ENCODE measurements at regions not wholly inside any gene's neighbourhood (a gene's known extent, or its start where the extent isn't known, plus 50 kb on each side); places are given as distances from the start of the nearest gene placed in this dataset.

DNA sequence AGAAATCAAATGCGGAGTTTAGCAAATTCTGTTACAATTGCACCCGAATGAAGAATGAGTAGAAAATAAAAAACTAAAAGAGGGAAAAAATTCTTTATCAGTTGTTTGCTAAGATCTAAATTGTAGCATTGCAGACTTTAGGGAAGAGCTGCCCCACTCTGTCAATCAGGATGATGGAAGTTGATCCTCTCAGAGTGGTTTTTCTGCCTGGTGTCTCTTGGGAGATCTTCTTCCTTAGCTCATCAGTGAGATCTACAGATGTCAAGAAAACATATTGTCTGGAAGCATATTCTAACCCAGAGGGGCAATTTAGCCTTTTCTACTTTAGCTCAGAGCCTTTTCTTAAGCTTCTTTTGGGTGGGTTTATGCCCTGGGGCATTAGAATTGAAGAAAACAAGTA lies 223.2 kb upstream of the PCDH17 start:
- Histone ChIP-seq H3K4me2 (ENCODE audit: low read depth, low read length, poor library complexity, severe bottlenecking) (no peak overlapping the region), H3F3A (ENCODE audit: insufficient read depth) (no peaks in the 10 kb centered on the region), H3K27me3 (ENCODE audit: low read length) (no peaks in the 10 kb centered on the region), H3K4me3 (ENCODE audit: insufficient read depth, low read length, poor library complexity, severe bottlenecking) (no peak overlapping the region), H3K9ac (ENCODE audit: low read length) (no peak overlapping the region), H3K36me3 (ENCODE audit: low read length) (no peaks in the 10 kb centered on the region), H2AFZ (ENCODE audit: low read depth, low read length, severe bottlenecking) (no peak overlapping the region), H4K20me1 (ENCODE audit: low read depth, low read length) (no peaks in the 10 kb centered on the region), H3K79me2 (ENCODE audit: insufficient read depth, low read length) (no peaks in the 10 kb centered on the region), H3K9me3 (ENCODE audit: insufficient read depth, low read length) (no peaks in the 10 kb centered on the region), H3K9me2 (replicated peaks; ENCODE audit: insufficient read depth, low read length) (no peaks in the 10 kb centered on the region), H3K27ac (ENCODE audit: low read depth, low read length) (no peak overlapping the region)
- TF ChIP-seq, protein P1, sequence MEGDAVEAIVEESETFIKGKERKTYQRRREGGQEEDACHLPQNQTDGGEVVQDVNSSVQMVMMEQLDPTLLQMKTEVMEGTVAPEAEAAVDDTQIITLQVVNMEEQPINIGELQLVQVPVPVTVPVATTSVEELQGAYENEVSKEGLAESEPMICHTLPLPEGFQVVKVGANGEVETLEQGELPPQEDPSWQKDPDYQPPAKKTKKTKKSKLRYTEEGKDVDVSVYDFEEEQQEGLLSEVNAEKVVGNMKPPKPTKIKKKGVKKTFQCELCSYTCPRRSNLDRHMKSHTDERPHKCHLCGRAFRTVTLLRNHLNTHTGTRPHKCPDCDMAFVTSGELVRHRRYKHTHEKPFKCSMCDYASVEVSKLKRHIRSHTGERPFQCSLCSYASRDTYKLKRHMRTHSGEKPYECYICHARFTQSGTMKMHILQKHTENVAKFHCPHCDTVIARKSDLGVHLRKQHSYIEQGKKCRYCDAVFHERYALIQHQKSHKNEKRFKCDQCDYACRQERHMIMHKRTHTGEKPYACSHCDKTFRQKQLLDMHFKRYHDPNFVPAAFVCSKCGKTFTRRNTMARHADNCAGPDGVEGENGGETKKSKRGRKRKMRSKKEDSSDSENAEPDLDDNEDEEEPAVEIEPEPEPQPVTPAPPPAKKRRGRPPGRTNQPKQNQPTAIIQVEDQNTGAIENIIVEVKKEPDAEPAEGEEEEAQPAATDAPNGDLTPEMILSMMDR (IDR thresholded peaks at IDR 0.05; ENCODE audit: insufficient read depth, low read length, poor library complexity, severe bottlenecking): no peak
- no peak for TF ChIP-seq EZH2phosphoT487 (conservative IDR thresholded peaks at IDR 0.05; ENCODE audit: low read length)

- Histone ChIP-seq H3K4me2 (ENCODE audit: low read depth, low read length, poor library complexity, severe bottlenecking) (no peak overlapping the region), H3F3A (ENCODE audit: insufficient read depth) (no peaks in the 10 kb centered on the region), H4K20me1 (ENCODE audit: low read depth, low read length) (no peaks in the 10 kb centered on the region), H3K27me3 (ENCODE audit: low read length) (no peaks in the 10 kb centered on the region), H3K27ac (ENCODE audit: low read depth, low read length) (no peak overlapping the region), H3K9me2 (replicated peaks; ENCODE audit: insufficient read depth, low read length) (no peaks in the 10 kb centered on the region), H3K9ac (ENCODE audit: low read length) (no peak overlapping the region), H2AFZ (ENCODE audit: low read depth, low read length, severe bottlenecking) (no peak overlapping the region), H3K36me3 (ENCODE audit: low read length) (no peaks in the 10 kb centered on the region), H3K4me3 (ENCODE audit: insufficient read depth, low read length, poor library complexity, severe bottlenecking) (no peak overlapping the region), H3K9me3 (ENCODE audit: insufficient read depth, low read length) (no peaks in the 10 kb centered on the region), H3K79me2 (ENCODE audit: insufficient read depth, low read length) (no peaks in the 10 kb centered on the region)
- TF ChIP-seq EZH2phosphoT487 (conservative IDR thresholded peaks at IDR 0.05; ENCODE audit: low read length): no peak
- TF ChIP-seq, protein P1 (IDR thresholded peaks at IDR 0.05; ENCODE audit: insufficient read depth, low read length, poor library complexity, severe bottlenecking): no peak
Observed at GRCh38 chr13:57409121-57409520, 222.4 kb upstream of the PCDH17 start.

GRCh38 chr13:57409656-57410055 lies 221.9 kb upstream of the PCDH17 start:
- no peak overlapping the region for H2AFZ ChIP-seq (ENCODE audit: low read depth, low read length, severe bottlenecking)
- H4K20me1 ChIP-seq (ENCODE audit: low read depth, low read length): no peaks in the 10 kb centered on the region
- H3K27ac ChIP-seq (ENCODE audit: low read depth, low read length): no peak overlapping the region
- no peak overlapping the region for H3K4me2 ChIP-seq (ENCODE audit: low read depth, low read length, poor library complexity, severe bottlenecking)
- no peaks in the 10 kb centered on the region for H3K79me2 ChIP-seq (ENCODE audit: insufficient read depth, low read length)
- H3K9me3 ChIP-seq (ENCODE audit: insufficient read depth, low read length): no peaks in the 10 kb centered on the region
- H3F3A ChIP-seq (ENCODE audit: insufficient read depth): no peaks in the 10 kb centered on the region
- TF ChIP-seq EZH2phosphoT487 (conservative IDR thresholded peaks at IDR 0.05; ENCODE audit: low read length): no peak
- TF ChIP-seq, protein P1 (IDR thresholded peaks at IDR 0.05; ENCODE audit: insufficient read depth, low read length, poor library complexity, severe bottlenecking): no peak
- H3K9me2 ChIP-seq (replicated peaks; ENCODE audit: insufficient read depth, low read length): no peaks in the 10 kb centered on the region
- H3K4me3 ChIP-seq (ENCODE audit: insufficient read depth, low read length, poor library complexity, severe bottlenecking): no peak overlapping the region
- no peaks in the 10 kb centered on the region for H3K27me3 ChIP-seq (ENCODE audit: low read length)
- H3K36me3 ChIP-seq (ENCODE audit: low read length): no peaks in the 10 kb centered on the region
- H3K9ac ChIP-seq (ENCODE audit: low read length): no peak overlapping the region
